SK-N-SH treated with all-trans-retinoic acid at 6 μM for 48 hours (cell line): ENCODE measurements at regions not wholly inside any gene's neighbourhood (a gene's known extent, or its start where the extent isn't known, plus 50 kb on each side); places are given as distances from the start of the nearest gene placed in this dataset.

ENCODE experiments used
- ARNTL ChIP-seq: fragments of 450-650 bp; formaldehyde crosslinking; IDR thresholded peaks from 2 replicates; pipeline ENCODE4 v1.5.0; 2020; ENCODE audit warnings: low read depth, mild to moderate bottlenecking, moderate library complexity, borderline replicate concordance
- RARB ChIP-seq: fragments of 250-450 bp; sonication (Bioruptor Pico); IDR thresholded peaks from 2 replicates; pipeline ENCODE4 v1.8.0; 2021; ENCODE audit warnings: mild to moderate bottlenecking, moderate library complexity
- SNAI2 ChIP-seq: fragments of 250-450 bp; sonication (Bioruptor Pico); IDR thresholded peaks from 2 replicates; pipeline ENCODE4 v1.5.0; 2020; ENCODE audit warnings: mild to moderate bottlenecking, moderate library complexity
- TCF4 ChIP-seq: fragments of 250-450 bp; sonication (Bioruptor Pico); IDR thresholded peaks from 2 replicates; pipeline ENCODE4 v1.8.0; 2021; ENCODE audit warnings: mild to moderate bottlenecking, moderate library complexity, borderline replicate concordance
- ZFP30 ChIP-seq: fragments of 450-650 bp; formaldehyde crosslinking; IDR thresholded peaks from 2 replicates; pipeline ENCODE4 v1.5.0; 2022; ENCODE audit warnings: mild to moderate bottlenecking, moderate library complexity
- ZNF8 ChIP-seq: fragments of 450-650 bp; formaldehyde crosslinking; IDR thresholded peaks from 2 replicates; pipeline ENCODE4 v1.5.0; 2020; ENCODE audit warnings: mild to moderate bottlenecking, moderate library complexity
- TF ChIP-seq, protein P1 (sequence below): fragments of 250-450 bp; sonication (Bioruptor Pico); IDR thresholded peaks from 2 replicates; pipeline ENCODE4 v1.5.0; 2020; ENCODE audit warnings: mild to moderate bottlenecking, moderate library complexity
- TF ChIP-seq, protein P2 (sequence below): fragments of 250-450 bp; sonication (Bioruptor Pico); IDR thresholded peaks from 2 replicates; pipeline ENCODE4 v1.8.0; 2020; ENCODE audit warnings: mild to moderate bottlenecking, moderate library complexity, borderline replicate concordance

DNA sequence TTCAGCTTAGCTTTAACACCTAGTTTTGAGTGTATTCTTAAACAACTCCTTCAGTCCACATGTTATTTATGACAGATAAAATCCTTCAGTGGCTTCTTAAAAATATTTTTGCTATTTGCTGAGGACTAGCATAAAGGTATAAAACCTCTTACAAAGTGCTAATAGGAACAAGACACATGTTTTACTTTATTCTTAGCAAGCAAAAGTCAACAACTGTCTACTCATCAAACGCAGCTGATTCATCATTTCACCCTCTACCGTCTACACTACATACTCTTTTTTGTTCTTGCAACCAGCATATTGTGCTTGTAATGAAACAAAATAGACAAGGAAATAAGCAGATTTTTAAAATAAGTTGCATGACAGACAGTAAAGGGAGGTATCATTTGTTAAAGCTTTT is 319.7 kb downstream of the SNX13 start:
- no peak for TF ChIP-seq ZFP30 (CRISPR knock-in tag)
- TF ChIP-seq, protein P1, sequence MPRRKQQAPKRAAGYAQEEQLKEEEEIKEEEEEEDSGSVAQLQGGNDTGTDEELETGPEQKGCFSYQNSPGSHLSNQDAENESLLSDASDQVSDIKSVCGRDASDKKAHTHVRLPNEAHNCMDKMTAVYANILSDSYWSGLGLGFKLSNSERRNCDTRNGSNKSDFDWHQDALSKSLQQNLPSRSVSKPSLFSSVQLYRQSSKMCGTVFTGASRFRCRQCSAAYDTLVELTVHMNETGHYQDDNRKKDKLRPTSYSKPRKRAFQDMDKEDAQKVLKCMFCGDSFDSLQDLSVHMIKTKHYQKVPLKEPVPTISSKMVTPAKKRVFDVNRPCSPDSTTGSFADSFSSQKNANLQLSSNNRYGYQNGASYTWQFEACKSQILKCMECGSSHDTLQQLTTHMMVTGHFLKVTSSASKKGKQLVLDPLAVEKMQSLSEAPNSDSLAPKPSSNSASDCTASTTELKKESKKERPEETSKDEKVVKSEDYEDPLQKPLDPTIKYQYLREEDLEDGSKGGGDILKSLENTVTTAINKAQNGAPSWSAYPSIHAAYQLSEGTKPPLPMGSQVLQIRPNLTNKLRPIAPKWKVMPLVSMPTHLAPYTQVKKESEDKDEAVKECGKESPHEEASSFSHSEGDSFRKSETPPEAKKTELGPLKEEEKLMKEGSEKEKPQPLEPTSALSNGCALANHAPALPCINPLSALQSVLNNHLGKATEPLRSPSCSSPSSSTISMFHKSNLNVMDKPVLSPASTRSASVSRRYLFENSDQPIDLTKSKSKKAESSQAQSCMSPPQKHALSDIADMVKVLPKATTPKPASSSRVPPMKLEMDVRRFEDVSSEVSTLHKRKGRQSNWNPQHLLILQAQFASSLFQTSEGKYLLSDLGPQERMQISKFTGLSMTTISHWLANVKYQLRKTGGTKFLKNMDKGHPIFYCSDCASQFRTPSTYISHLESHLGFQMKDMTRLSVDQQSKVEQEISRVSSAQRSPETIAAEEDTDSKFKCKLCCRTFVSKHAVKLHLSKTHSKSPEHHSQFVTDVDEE (CRISPR knock-in tag): no peak
- TF ChIP-seq, protein P2, sequence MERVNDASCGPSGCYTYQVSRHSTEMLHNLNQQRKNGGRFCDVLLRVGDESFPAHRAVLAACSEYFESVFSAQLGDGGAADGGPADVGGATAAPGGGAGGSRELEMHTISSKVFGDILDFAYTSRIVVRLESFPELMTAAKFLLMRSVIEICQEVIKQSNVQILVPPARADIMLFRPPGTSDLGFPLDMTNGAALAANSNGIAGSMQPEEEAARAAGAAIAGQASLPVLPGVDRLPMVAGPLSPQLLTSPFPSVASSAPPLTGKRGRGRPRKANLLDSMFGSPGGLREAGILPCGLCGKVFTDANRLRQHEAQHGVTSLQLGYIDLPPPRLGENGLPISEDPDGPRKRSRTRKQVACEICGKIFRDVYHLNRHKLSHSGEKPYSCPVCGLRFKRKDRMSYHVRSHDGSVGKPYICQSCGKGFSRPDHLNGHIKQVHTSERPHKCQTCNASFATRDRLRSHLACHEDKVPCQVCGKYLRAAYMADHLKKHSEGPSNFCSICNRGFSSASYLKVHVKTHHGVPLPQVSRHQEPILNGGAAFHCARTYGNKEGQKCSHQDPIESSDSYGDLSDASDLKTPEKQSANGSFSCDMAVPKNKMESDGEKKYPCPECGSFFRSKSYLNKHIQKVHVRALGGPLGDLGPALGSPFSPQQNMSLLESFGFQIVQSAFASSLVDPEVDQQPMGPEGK (CRISPR knock-in tag): no peak
- TF ChIP-seq SNAI2: no peak
- no peak for TF ChIP-seq ZNF8 (CRISPR knock-in tag)
- TF ChIP-seq RARB: no peak
- TF ChIP-seq TCF4: no peak
- TF ChIP-seq ARNTL (CRISPR knock-in tag): no peak
